Breast epithelium (tissue), 3 donors: ENCODE measurements at regions not wholly inside any gene's neighbourhood (a gene's known extent, or its start where the extent isn't known, plus 50 kb on each side); places are given as distances from the start of the nearest gene placed in this dataset.

Experiments used
- CTCF ChIP-seq, 3 donors: fragments of 450-650 bp; IDR thresholded peaks; one replicate each; pipeline ENCODE4 v1.5.1; 2016 to 2017; ENCODE audit warnings: antibody characterized with exemption in 3 of 3, mild to moderate bottlenecking in 3 of 3, moderate library complexity in 3 of 3
- POLR2A ChIP-seq: fragments of 450-650 bp; IDR thresholded peaks from one replicate; pipeline ENCODE4 v1.6.1; 2016; ENCODE audit warnings: antibody characterized with exemption, mild to moderate bottlenecking, moderate library complexity

DNA sequence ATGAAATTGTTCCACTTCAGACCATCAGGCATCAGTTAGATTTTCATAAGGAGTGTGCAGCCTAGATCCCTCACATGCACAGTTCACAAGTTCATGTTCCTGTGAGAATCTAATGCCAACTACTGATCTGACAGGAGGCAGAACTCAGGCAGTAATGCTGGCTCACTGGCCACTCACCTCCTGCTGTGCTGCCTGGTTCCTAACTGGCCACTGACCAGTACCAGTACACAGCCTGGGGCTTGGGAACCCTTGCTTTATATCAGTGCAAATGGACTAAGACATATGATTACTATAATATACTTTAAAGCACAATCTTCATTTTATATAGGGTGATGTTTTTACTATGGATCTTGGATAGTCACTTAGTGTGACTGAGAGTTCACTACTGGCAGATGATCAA, 259.2 kb downstream of the SLCO4C1 start:
- TF ChIP-seq CTCF (IDR thresholded peaks at IDR 0.05): no peak
- no peak for TF ChIP-seq POLR2A
